Heart right ventricle (tissue), 16 donors: ENCODE measurements at regions not wholly inside any gene's neighbourhood (a gene's known extent, or its start where the extent isn't known, plus 50 kb on each side); places are given as distances from the start of the nearest gene placed in this dataset.
"Not testable (repeated sequence)": the region's sequence is repeated elsewhere in the genome, so short reads cannot be mapped to it uniquely, and the experiment has no call there.

Source experiments
- ATAC-seq, 8 donors: fragments of 200-7000 bp; cut with Tn5 transposase; one replicate each; pipeline ENCODE4 v1.9.1; 2020; ENCODE audit warnings: mild to moderate bottlenecking in 8 of 8, moderate library complexity in 8 of 8, moderate number of reproducible peaks in 1 of 8
- DNase-seq, 2 donors: peaks; one replicate each; pipeline ENCODE4 v3.0.0-alpha.2; 2020
- H3K27ac ChIP-seq, 10 donors: fragments of 200-600 bp; sonication (generic) in 2 of 10; one replicate each; pipeline versions ENCODE4 v1.5.0 to v1.8.0; 2020 to 2022; ENCODE audit warnings: mild to moderate bottlenecking in 3 of 10
- H3K27me3 ChIP-seq, 7 donors: fragments of 200-600 bp; one replicate each; pipeline ENCODE4 v1.8.0; 2021 to 2022; ENCODE audit warnings: mild to moderate bottlenecking in 2 of 7
- H3K36me3 ChIP-seq, 9 donors: fragments of 200-600 bp; sonication (generic) in 1 of 9; one replicate each; pipeline versions ENCODE4 v1.5.0 to v1.8.0; 2020 to 2022; ENCODE audit warnings: mild to moderate bottlenecking in 2 of 9
- H3K4me1 ChIP-seq, 9 donors: fragments of 200-600 bp; sonication (generic) in 1 of 9; one replicate each; pipeline versions ENCODE4 v1.5.0 to v1.8.0; 2020 to 2022; ENCODE audit warnings: mild to moderate bottlenecking in 4 of 9
- H3K4me3 ChIP-seq, 10 donors: fragments of 200-600 bp; sonication (generic) in 2 of 10; one replicate each; pipeline versions ENCODE4 v1.5.0 to v1.8.0; 2020 to 2022; ENCODE audit warnings: mild to moderate bottlenecking in 7 of 10, moderate library complexity in 2 of 10
- H3K9me3 ChIP-seq, 11 donors: fragments of 200-600 bp in 10 of 11; sonication (generic) in 2 of 11; one replicate each; pipeline versions ENCODE4 v1.5.0 to v1.8.0; 2013 to 2022; ENCODE audit warnings: mild to moderate bottlenecking in 2 of 11, control low read depth in 1 of 11, moderate library complexity in 1 of 11
- WGBS, 2 donors: extraction: QIAGEN DNeasy Blood & Tissue Kit; methylation state at CpG; one replicate each; pipeline ENCODE4 v1.1.7; 2013; ENCODE audit warnings: inconsistent platforms in 1 of 2; 5-methylcytosine and 5-hydroxymethylcytosine counted together
- intact Hi-C, 10 donors: fragments of 100-400 bp; cut with DNase I; formaldehyde crosslinking; loops; one replicate each; pipeline versions ENCODE4 v1.11.1 to v1.14.2; 2022
- TF ChIP-seq, protein P1 (sequence below), 9 donors: fragments of 200-600 bp; sonication (generic) in 2 of 9; IDR thresholded peaks; one replicate each; pipeline versions ENCODE4 v1.5.0 to v1.8.0; 2021 to 2022; ENCODE audit warnings: antibody characterized with exemption in 9 of 9, mild to moderate bottlenecking in 5 of 9, moderate library complexity in 1 of 9
- donor health status: Arrhythmogenic right ventricular cardiomyopathy.
- donor health status: ischemic (EF 13 %, LVEDD 7.1; RV severe dilation, severe dysfunction).
- donor health status: healthy with polysubstance abuse.
- donor health status: DM: no; HTN: yes; CAD: no.
- donor health status: DM: no; HTN: no; CAD: no.
- donor health status: ischemic (EF 25% LVEDD 6.9; RV normal size, moderate dysfunction).
- donor health status: ischemic (EF 25% LVEDD 5.7; RV mildly dilated, moderate dysfunction).
- donor health status: healthy.
- donor health status: DM: yes; HTN: yes; CAD: no.
- donor health status: Ischemic cardiomyopathy.
- donor health status: ischemic (EF 35%, LVEDD 5.7; RV mildly dilated, moderate dysfunction).
- donor health status: nonischemic (EF 11% LVEDD 7.7; RV severe dilation, severe dysfunction).
- donor health status: DM: yes; HTN: yes; CAD: no.
- donor health status: PGD.
- donor health status: ischemic (EF 29% LVEDD 5.4; RV normal size, mild dysfunction).
- donor health status: nonischemic (EF 23%, LVEDD 6.1; RV moderate dilation, normal function).

DNA sequence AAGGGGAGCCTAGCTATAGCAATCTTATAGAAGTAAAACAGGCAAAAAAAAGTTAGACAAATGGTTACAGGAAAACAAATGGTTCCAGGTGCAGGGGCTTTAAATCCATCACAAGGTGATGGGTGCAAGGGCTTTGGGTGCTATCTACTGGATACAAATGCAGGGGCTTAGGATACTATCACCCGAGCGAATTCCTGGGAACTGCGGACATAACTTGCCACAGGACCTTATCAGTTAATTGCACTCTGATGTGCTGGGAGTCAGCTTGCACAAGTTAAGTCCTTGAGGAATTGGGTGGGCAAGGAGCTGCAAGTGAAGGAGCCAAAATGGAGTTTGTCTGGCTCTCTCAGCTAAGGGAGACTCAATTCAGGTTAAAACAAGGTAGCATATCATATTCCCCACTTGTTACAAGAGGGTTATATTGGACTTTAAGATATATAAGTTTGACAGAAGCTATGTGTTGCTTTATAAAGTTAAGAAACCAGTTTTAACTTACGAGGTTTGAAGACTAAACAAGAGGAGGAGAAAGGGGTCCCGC lies 115.0 kb upstream of the PZP start:
- ATAC-seq (no peak), DNase-seq (no peak)
- Histone ChIP-seq H3K27me3 (no peaks in the 10 kb centered on the region), H3K4me3 (no peak overlapping the region), H3K4me1 (no peaks in the 10 kb centered on the region), H3K27ac (no peak overlapping the region), H3K36me3 (no peaks in the 10 kb centered on the region), H3K9me3 (no peaks in the 10 kb centered on the region)
- TF ChIP-seq, protein P1, sequence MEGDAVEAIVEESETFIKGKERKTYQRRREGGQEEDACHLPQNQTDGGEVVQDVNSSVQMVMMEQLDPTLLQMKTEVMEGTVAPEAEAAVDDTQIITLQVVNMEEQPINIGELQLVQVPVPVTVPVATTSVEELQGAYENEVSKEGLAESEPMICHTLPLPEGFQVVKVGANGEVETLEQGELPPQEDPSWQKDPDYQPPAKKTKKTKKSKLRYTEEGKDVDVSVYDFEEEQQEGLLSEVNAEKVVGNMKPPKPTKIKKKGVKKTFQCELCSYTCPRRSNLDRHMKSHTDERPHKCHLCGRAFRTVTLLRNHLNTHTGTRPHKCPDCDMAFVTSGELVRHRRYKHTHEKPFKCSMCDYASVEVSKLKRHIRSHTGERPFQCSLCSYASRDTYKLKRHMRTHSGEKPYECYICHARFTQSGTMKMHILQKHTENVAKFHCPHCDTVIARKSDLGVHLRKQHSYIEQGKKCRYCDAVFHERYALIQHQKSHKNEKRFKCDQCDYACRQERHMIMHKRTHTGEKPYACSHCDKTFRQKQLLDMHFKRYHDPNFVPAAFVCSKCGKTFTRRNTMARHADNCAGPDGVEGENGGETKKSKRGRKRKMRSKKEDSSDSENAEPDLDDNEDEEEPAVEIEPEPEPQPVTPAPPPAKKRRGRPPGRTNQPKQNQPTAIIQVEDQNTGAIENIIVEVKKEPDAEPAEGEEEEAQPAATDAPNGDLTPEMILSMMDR (IDR thresholded peaks at IDR 0.05), result no peak
- intact Hi-C loops, result no loop called here
- 48 to 59% methylated on average over 5 of the region's 5 CpGs for WGBS, 2 donors

DNA sequence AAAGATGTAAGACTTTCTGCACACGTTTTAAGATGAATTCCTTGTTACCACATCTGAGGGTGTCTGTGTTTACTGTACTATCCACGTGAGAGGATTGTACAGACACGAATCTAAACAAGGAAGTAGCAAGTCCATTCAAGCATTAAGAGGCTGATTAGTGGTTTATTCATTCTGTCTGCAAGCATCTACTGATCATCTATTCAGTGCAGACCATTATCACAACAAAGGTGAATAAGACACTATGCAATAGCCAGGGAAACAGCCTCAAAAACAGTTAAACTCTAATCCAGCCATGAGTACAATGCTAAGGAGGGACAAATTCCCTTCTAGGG lies 111.6 kb upstream of the PZP start:
- Histone ChIP-seq H3K27ac (no peak overlapping the region), H3K4me1 (no peaks in the 10 kb centered on the region), H3K9me3 (no peaks in the 10 kb centered on the region), H3K36me3 (no peaks in the 10 kb centered on the region), H3K4me3 (no peak overlapping the region), H3K27me3 (no peaks in the 10 kb centered on the region)
- ATAC-seq (no peak), DNase-seq (no peak)
- 51 to 54% methylated on average over 3 of the region's 3 CpGs for WGBS, 2 donors
- intact Hi-C loops, result no loop called here
- TF ChIP-seq, protein P1 (IDR thresholded peaks at IDR 0.05), result no peak

DNA sequence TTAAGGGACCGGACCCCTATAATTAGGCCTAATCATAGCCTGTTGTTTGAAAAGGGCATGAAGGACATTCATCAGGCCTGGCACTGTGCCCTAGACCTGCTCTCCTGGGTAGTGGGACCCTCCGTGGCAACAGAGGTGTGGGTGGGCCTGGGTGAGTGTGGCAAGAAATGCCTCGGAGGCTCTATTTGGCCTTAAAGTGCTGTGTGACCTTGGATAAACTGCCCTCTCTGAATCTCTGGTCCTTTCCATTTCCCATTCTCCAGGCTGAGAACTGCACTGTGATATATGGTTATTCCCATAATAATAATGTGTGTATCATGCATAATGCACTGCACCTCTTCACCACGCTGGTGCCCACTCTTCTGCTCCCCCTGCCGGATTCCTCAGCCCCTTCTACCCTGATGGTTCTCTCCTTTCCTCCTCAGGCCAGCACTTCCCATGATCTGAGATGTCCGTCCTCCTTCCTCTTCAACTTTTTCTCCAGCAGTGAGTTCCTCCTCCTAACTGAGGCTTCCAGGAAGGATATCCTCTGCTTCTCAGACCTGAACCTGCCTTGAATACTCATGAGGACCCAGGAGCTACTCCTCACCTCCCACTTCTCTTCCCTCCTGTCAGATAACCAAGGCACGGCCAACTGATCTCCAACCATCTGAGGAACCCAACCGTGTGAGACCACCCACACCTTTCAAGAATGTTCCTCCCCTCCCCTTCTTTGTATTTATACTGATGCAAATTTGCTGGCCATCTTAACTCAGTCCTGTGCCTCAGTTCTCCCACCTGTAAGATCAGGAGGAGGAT lies 111.0 kb upstream of the PZP start:
- no peak for DNase-seq
- Histone ChIP-seq H3K36me3 (no peaks in the 10 kb centered on the region), H3K27me3 (no peaks in the 10 kb centered on the region), H3K4me3 (no peak overlapping the region), H3K9me3 (no peaks in the 10 kb centered on the region), H3K4me1 (no peaks in the 10 kb centered on the region), H3K27ac (no peak overlapping the region)
- intact Hi-C loops, result no loop called here
- TF ChIP-seq, protein P1 (IDR thresholded peaks at IDR 0.05), result peak in 4 of 9 donors; percentile 17 to 33 (median 24)
- ATAC-seq, result peak in 5 of 8 donors; percentile 43 to 62 (median 49)
- 63 to 76% methylated on average over 8 of the region's 8 CpGs for WGBS, 2 donors

DNA sequence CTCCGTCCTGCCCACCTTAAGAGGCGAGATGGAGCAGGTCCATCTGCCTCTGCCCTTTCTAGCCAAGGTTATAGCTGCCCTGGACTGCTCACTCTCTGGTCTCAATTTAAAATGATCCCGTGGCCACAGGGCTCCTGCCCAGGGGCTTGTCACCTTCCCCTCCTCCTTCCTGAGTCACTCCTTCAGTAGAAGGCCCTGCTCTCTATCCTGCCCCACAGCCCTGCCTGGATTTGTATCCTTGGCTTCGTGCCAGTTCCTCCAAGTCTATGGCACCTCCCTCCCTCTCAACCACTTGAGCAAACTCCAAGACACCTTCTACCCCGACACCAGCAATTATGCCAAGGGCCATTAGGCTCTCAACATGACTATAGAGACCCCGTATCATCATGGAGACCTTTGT lies 105.3 kb upstream of the PZP start:
- ATAC-seq, H3K27ac ChIP-seq, H3K4me1 ChIP-seq, H3K4me3 ChIP-seq, DNase-seq, H3K9me3 ChIP-seq, H3K27me3 ChIP-seq, intact Hi-C loops: not testable (repeated sequence)
- WGBS, 2 donors, result 66 to 78% methylated on average over 5 of the region's 6 CpGs
- H3K36me3 ChIP-seq, result peaks cover 0 to 19% (median 0%) of the 10 kb centered on the region in 9 donors

GRCh38 chr12:9312406-9313392 lies 104.5 kb upstream of the PZP start:
- peaks cover 0 to 21% (median 0%) of the 10 kb centered on the region in 9 donors for H3K36me3 ChIP-seq
- ATAC-seq, H3K9me3 ChIP-seq, DNase-seq, H3K4me1 ChIP-seq, H3K27ac ChIP-seq, H3K4me3 ChIP-seq, H3K27me3 ChIP-seq, intact Hi-C loops: not testable (repeated sequence)
- WGBS, 2 donors, result 92 to 95% methylated on average over 11 to 13 of the region's 28 CpGs

DNA sequence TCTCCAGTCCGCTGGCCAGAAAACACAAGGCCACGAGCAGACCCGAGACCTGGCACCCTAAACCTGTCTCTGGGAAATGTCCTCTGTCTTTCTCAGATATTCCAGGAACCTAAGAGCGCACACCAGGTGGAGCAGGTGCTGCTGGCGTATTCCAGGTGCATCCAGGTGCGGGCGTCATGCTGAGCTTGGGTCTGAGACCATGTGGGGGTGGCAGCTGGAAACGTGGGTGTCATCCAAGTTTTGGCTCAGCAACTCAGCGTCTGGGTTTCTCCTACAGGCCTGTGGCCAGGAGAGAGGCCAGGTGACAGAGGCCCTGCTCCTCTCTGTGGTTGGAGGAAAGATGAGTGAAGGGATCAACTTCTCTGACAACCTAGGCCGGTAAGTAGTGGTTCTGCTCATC lies 103.3 kb upstream of the PZP start:
- intact Hi-C loops, DNase-seq, H3K9me3 ChIP-seq, H3K27me3 ChIP-seq, H3K27ac ChIP-seq, ATAC-seq, H3K4me3 ChIP-seq, H3K4me1 ChIP-seq: not testable (repeated sequence)
- H3K36me3 ChIP-seq, result peaks cover 0 to 29% (median 0%) of the 10 kb centered on the region in 9 donors
- WGBS, 2 donors, result 90 to 95% methylated on average over 10 of the region's 10 CpGs

GRCh38 chr12:9310645-9311044 lies 102.5 kb upstream of the PZP start:
- peaks cover 0 to 29% (median 0%) of the 10 kb centered on the region in 9 donors for H3K36me3 ChIP-seq
- H3K4me1 ChIP-seq, H3K4me3 ChIP-seq, intact Hi-C loops, DNase-seq, H3K27me3 ChIP-seq, H3K27ac ChIP-seq, H3K9me3 ChIP-seq, ATAC-seq: not testable (repeated sequence)
- 89 to 96% methylated on average over 6 of the region's 7 CpGs for WGBS, 2 donors

- H3K27ac ChIP-seq, DNase-seq, H3K4me3 ChIP-seq, H3K9me3 ChIP-seq, H3K27me3 ChIP-seq, H3K4me1 ChIP-seq, intact Hi-C loops: not testable (repeated sequence)
- 54 to 68% methylated on average over 8 to 11 of the region's 12 CpGs for WGBS, 2 donors
- peaks cover 0 to 30% (median 0%) of the 10 kb centered on the region in 9 donors for H3K36me3 ChIP-seq
- ATAC-seq, result peak in 5 of 8 donors; percentile 12 to 34 (median 14)
Observed at GRCh38 chr12:9309749-9310148, 101.6 kb upstream of the PZP start.
